SKM-1 (cell line): ENCODE measurements at regions not wholly inside any gene's neighbourhood (a gene's known extent, or its start where the extent isn't known, plus 50 kb on each side); places are given as distances from the start of the nearest gene placed in this dataset.

Experiments
- DNase-seq: peaks from one replicate; lab custom pipeline; 2025; ENCODE audit not compliant: unreplicated experiment; lab: John Stamatoyannopoulos, UW

DNA sequence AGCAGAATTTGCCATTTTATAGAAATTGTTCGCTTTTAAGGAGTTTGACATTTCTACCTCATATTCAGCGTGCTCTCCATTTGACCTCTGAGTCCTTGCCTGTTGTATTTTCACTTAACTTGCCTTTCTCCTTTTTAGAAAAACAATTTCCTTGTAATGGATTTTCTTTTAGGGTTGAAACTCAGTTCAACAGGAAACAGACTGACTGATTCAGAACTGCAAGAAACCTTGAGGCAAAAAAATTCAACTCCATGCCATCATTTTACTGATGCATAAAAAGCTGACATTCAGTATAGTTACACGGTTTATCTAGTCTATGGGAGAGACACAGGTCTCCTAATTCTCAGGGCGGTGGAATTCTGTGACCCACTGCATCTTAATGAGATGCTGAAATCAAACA lies 59.8 kb downstream of the MRPS30 start:
- no peak for DNase-seq

DNA sequence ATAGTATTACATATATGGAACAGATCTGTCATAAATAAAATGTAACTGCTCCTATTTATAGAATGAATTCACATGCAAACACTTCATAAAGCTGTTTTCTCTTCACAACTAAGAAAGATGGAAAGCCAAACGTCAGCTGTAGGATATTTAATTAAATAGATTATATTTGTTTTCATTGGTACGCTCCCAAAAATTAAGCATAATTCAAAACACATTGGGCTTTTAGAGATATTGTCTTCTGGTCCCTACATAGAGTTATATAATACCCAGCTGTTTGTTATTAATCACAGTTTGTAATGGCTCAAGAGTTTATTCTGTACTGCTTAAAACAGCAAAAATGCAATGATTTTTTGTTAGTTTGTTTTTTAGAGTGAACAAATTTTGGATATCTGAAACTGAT lies 61.2 kb downstream of the MRPS30 start:
- DNase-seq, result no peak

DNA sequence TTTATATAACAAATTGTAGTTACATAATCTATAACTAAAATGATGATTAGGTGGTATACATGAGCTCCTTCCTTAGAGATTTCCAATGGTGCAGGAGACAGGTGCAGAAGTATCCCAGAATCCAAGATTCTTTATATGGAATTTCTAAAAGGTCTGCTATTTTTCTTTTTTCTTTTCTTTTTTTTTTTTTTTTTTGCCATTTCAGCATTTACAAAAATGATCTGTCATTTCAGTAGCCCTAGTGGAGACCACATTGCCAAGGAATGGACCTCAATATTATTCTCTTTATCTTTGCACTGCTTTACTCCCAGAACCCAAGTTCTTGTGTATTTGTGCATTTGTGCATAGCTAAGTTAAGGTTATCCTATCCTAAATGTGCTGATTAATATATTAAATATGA lies 61.7 kb downstream of the MRPS30 start:
- no peak for DNase-seq

DNA sequence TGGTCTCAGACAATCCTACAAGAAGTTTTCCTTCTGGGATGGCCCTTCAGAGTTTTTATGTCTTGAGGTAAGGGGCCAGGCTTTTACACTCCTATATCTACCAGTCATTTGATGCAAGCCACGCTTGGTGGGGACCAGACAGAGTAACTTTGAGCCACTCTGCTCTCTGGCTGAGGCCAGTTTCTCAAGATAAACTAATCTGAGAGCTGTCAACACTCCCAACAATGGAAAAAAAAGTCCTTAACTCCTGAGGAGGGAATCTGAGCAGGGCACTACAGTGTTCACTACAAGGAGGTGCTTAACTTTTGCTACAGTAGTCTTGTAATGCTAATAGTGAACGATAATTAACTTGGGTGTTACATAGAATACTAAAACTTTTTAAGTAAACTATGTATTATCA lies 62.7 kb downstream of the MRPS30 start:
- DNase-seq, result no peak

DNA sequence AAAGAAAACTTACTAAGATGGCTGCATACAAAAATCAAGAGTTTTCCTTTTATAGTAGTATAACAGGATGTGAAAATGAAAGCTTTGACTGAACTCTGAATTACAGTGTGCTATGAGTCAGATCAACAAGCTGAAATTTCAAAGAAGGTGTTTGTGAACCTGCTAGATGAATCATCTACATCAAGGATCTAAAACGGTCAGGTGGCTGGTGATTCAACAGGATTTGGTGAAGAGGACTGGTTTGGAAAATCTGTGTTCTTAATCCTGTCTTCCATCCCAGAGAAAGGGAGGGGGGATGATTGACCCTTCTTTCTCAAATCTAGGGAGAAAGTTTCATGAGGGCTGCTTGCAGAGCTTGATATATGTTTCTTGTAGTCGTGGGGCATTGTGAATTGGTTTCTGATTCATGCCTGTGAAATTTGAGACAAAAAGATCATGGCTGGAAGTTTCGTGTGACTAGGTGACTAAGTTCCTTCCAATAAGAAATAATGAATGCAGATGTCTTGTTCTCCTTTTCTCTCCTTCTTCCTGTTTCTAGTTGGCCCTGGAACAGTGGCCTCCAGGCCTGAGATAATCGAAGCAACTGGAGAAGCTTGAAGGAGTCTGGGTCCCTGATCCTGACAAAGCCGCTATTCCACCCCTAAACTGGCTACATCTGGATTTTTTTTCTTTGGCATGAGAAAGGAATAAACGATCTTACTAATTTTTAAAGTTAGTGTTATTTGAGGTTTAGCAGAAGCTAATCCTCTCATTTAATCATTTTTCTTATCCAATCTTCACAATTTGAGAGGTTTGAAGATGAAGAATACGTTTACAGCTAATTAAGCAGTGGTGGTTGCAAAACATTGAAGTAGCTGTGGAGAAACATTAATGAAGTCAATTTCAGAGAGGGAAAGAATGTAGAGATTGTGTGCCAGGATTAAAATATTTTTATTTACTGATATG lies 67.2 kb downstream of the MRPS30 start:
- DNase-seq, result no peak

DNA sequence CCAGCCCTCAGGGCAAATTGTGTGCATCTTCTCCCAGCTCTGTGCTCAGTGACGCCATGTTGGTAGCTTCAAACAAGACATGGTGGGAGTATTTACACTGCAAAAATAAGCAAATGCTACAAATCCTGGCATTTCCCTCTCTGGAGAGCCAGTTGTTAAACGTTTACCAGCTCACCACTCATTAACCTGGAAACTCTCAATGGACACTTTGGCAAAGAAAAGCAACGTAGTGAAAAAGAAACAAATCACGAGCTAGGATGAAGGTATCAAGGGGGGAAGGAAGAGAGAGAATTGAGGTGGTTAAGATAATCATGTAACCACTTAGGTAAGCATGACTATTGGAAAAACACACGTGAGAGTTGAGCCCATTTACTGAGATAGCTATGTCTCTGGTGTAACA lies 72.5 kb downstream of the MRPS30 start:
- DNase-seq, result no peak

DNA sequence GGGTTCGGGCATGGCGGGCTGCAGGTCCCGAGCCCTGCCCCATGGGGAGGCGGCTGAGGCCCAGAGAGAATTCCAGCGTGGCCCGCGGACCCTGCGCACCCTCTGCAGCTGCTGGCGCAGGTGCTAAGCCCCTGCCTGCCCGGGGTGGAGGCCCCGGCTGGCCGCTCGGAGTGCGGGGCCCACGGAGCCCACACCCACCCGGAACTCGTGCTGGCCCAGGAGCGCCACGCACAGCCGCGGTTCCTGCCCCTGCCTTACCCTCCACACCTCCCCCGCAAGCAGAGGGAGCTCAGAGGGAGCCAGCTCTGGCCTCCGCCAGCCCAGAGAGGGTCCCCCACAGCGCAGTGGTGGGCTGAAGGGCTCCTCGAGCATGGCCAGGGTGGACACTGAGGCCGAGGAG lies 75.3 kb downstream of the MRPS30 start:
- DNase-seq, result no peak

DNA sequence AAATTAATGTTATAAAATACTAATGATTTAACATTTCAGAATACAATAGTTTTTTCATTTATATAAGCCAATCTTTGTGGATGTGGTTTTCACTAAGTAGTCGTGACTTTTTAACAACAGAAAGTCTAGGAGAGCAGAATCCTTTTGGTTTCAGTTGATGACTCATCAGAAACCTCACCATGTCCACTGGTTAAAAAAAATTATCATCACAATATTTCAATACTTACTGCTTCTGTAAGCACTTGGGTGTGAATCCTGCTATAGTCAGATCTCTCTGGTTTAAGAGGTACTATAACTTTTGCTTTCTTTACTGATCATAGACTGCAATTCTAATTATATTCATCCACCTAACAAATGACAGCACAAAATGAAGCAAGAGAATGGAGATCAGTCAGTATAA lies 77.2 kb downstream of the MRPS30 start:
- DNase-seq, result no peak

DNA sequence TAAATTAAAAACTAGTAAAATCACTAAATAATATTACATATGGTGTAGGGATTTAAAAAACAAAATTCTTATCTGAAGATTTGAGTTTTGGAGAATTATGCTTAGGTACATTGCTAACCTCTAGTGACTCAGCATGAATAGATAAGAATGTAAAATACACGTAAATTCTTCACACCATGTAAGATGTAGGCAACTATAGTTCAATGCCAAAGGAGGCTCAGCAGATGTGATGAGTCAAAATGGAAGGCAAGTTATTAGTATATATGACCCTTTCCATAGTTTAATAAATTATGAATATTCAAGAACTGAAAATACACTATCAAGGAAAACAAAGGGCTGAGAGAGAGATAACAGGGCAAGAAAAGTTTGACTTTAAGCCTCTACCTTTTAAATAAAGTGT lies 79.0 kb downstream of the MRPS30 start:
- DNase-seq, result no peak

DNA sequence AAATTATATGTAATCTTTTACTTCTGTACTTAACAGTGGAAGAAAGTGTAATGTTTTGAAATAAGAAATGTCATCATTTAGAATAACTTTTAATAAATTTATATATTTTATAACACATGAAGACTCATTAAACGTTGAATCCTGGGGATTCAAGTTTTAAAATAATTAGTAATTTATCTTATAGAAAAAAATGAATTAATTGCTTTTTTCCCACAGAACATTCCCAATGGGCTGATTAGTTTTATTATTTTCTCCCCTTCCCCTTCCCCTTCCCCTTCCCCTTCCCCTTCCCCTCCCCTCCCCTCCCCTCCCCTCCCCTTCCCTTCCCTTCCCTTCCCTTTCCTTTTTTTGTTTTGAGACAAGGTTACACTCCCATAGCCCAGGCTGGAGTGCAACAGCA lies 79.7 kb downstream of the MRPS30 start:
- no peak for DNase-seq

DNA sequence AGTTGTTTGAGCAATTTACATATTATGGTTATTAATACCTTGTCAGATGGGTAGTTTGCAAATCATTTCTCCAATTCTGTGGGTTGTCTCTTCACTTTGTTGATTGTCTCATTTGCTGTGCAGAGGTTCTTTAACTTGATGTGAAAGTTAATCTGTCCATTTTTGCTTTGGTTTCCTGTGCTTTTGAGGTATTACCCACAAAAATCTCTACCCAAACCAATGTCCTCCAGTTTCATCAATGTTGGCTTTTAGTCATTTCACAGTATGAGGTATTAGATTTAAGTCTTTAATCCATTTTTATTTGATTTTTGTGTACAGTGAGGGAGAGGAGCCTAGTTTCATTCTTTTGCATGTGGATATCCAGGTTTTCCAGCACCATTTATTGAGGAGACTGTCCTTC lies 82.4 kb downstream of the MRPS30 start:
- DNase-seq, result no peak

DNA sequence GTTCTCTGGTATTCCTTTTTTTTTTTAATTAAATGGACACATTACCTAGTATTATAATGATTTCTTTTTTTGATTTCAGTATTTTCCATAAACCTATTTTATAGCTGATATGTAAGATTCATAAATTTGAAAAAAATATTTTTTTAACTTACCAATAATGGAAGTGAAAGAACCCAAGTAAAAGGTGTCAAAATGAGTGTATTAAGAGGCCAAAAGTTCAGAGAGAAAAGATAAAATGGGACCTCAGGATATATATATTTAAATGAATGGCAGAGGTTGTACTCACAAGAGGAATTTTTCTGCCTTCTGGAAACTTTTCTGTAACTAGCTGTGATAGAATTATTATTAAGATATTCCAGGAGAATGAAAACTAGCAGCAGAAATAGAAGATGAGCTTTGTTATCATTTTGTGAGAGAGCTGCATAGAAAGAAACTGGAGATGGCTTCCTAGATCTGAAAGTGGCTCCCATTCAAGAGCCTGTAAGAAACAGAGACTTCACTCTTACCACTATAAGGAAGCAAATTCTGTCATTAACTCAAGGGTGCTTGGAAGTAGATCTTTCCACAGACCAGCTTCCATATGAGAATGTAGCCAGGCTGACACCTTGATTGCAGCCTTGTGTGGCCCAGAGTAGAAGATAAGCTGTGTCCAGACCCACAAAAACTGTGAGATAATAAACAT lies 91.7 kb downstream of the MRPS30 start:
- DNase-seq, result no peak

DNA sequence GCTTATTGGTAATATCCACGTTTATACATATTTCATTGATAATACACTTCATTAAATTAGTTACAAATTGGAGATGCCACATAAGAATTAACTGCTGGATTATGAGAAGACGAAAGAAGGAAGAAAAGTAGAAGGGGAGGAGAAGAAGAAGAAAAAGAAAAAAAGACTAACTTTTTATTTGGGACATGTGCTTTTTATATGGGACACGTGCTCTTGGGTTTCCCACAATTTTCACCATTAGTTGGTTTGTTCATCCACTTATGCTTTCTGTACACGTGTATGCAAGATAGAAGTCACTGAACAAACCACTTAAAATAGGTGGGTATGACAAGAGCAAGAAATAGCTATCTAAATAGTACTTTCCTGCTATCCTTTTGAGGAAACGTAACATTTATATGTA lies 98.6 kb downstream of the MRPS30 start:
- no peak for DNase-seq

DNA sequence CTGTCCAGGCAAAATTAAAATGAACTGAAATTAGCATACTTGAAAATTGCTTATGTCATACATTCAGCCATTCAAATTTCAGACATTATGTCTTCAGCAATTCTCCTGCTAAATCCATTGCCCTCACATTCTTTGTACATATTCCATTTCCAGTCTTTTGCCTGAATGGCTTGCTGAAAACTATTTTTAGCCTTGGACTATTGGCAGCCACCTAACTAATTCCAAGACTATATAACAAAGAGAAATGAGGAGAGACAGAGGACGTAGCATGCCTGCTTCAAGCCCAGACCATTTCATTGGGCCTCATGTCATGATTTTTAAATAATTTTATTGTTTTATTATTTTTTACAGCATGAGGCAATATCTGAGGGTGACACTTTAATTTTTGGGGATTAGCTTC lies 100.3 kb downstream of the MRPS30 start:
- DNase-seq, result no peak

DNA sequence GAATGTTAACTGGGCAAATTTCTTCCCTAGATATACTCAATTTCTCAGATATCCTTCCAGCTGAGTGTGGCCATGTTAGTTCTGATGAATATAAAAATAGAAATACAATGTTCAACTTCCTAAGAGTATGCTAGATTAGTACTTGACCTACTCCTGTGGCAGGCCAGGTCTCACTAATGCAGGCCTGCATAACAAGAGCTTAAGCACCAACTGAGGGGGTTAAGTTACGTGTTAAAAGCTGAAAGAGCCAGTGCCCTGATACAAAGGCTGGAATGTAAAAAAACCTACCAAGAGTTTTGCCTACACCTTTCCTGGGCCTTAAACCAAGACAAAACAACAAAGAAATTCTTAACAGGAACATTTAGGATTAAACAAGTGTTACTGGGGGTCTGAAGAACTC lies 102.8 kb downstream of the MRPS30 start:
- no peak for DNase-seq

DNA sequence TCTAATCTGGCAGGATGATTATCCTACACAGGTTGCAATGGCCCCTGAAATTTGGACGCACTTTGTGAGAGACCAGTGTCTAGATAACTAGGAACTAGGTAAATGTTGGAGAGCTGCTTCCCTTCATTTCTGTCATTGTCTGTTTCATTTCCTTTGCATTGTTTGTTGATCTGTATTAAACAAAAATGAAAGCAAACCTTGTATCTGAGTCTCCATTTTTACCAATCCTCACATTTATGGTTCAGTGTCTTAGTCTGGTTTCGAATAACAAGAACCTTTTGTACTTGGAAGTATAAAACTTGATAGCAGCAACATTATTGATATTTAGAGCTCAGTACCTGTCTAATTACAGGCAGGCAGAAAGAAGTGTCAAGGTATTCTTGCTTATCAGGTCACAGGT lies 105.5 kb downstream of the MRPS30 start:
- no peak for DNase-seq

DNA sequence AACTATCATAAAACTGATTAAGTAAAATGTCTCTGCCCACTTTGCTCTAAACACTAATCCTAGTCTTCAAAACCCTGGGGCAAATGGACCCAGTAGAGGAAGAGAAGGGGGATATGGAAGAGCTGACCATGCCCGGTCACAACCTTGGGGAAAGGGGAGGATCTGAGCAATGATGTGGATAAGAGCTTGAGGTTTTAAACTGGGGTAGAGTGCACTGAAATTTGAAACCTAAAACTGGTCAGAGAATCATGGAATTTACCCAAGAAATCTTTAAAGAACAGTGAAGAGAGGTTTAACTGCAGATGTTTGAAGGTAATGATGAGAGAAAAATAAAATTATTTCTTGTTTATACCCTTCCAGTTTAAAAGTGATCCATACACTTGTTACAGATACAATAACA lies 110.8 kb downstream of the MRPS30 start:
- no peak for DNase-seq

DNA sequence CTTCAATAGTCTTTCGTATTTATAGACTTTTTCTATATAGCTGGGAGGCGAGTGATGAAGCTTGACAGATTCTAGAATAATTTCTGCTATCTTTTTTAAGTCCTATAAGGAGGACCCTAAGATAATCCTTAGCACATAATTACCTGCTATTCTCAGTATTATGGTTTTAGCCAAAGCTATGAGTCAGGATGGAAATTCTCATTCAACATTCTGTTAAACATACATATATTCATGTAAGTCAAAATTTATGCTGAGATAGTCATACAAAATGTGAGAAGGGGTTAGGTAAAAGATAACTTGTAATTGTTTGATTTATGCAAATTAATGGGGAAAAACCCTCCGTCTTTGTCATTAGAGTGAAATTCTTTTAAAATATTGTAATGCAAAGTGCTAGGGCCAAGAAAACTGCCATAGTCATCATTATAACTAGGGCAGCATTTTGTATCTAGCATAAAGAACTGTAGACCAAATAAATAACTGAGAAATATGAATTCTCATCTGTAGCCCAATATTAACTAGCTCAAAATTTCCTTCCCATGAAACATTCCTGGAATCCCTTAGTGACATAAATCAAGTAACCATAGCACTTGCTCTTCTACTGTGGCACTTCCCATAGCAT lies 118.5 kb downstream of the MRPS30 start:
- no peak for DNase-seq

DNA sequence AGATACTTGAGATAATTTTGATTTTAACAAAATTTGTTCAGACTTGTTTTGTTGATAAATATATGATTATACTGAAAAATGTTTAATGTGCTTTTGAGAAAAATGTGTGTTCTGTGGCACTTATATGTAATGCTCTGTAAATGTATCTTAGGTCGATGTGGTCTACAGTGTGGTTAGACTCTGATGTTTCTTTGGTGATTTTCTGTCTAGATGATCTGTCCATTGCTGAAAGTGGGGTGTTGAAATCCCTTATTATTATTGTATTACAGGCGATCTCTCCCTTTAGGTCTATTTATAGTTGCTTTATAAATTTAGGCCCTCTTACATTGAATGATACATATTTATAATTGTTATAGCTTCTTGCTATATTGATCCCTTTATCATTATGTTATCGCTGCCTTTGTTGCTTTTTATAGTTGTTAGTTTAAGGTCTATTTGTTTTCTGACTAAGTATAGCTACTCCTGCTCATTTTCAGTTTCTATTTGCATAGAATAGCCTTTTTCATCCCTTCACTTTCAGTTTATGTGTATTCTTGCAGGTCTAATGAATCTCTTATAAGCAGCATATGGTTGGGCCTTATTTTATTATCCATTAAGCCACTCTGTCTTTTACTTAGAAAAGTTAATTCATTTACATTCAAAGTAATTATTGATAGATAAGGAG lies 124.3 kb downstream of the MRPS30 start:
- no peak for DNase-seq

DNA sequence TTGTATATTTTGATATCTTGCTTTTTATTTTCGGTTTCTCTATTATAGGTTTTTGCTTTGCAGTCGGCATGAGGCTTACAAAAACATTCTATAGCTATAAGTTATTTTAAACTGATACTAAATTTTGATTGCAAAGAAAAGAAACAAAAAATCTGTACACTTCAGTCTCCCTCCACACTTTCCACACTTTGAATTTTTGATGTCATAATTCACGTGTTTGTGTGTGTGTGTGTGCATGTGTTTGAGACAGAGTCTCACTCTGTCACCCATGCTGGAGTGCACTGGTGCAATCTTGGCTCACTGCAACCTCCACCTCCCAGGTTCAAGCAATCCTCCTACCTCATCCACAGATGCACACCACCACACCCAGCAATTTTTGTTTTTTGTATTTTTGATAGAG lies 124.9 kb downstream of the MRPS30 start:
- DNase-seq, result no peak

DNA sequence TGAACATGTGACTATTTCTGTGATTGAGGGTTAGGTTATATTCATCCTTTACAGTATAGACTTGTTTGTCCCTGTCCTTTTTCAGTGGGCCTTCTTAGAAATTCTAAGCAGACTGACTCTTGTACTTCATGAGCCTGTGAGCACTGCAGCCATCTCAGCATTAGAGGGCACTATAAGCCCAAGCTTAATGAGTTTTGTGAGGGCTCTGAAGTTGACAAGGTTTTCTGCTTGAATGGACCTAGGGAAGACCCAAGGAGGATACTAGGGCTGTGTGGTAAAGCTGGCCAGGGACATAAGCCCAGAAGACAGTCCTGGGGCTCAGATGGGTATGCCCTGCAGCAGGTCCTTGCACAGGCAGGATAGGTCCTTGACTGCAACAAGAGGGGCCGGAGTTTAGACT lies 126.5 kb downstream of the MRPS30 start:
- DNase-seq, result no peak

DNA sequence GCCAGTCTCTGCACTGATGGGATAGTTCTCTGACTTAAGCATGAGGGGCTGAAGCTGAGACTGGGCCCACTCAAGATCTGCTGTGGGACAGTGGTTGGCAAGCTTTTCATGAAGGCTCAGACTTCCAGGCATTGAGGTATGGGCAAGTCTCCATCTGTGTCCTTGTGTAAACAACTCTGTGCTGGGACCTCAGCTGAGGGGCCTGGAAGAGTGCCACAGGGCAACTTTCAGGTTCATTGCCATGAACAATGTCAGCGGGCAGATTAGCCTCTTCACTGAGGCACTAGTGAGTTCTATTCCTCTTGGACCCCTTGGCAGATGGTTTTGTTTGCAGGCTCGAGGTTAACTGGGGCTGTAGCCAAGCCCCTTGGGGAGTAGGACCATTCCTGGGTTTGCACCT lies 127.1 kb downstream of the MRPS30 start:
- no peak for DNase-seq
